GM21381 (cell line): ENCODE measurements at regions not wholly inside any gene's neighbourhood (a gene's known extent, or its start where the extent isn't known, plus 50 kb on each side); places are given as distances from the start of the nearest gene placed in this dataset.

ENCODE experiments used
- ATAC-seq: cut with Tn5 transposase; IDR thresholded peaks from one replicate; pipeline ENCODE4 v1.9.1; 2021; ENCODE audit warnings: mild to moderate bottlenecking, moderate library complexity; ENCODE audit not compliant: unreplicated experiment

DNA sequence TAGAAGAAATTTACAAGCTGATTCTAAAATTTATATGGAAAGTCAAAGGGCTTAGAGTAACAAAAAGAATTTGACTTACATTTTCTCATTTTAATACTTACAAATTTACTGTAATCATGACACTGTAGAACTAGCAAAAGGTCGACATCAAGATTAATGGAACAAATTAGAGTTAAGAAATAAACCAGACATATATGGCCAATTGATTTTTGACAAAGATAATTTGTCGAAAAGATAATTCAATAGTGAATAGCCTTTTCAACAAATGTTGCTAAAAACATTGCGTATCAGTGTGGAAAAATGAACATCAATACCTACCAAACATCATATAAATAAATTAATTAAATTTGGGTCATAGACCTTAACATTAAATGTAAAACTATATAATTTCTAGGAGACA lies 955.5 kb upstream of the AUTS2 start:
- ATAC-seq: no peak

DNA sequence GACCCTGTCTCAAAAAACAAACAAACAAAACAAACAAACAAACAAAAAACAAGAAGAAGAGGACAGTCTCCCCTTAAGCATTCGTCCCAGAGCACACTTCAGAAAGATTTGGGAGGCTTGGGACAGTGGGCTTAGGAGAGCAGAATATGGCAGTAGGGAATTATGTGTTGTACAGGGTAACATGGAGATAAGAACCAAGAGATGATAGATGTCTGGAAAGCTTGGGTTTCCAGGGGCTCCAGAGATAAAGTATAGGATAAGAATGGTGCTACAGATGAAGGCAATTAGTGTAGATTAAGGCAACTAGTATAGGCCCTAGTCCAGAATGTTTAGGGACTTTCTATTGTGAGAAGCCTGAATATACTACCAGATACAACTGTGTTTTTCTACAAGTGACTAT lies 934.9 kb upstream of the AUTS2 start:
- no peak for ATAC-seq

DNA sequence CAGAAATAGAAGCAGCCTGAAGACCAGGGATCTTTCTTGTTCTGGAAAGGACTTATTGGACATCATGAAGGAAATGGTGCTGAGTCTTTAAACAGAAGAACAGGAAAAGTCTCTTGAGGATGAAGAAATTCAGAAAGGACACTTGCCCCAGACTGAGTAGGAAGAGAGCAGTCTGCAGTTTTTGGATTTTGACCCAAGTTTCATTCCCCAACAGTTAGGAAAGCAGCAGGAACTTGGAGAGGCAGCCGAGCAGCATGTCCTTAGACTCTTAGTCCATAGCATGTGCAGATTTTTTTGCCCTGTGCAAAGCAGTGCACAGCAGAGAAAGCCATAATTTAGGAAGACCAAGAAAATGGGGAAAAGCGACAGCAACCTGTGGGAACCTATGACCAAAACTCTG lies 927.2 kb upstream of the AUTS2 start:
- no peak for ATAC-seq

DNA sequence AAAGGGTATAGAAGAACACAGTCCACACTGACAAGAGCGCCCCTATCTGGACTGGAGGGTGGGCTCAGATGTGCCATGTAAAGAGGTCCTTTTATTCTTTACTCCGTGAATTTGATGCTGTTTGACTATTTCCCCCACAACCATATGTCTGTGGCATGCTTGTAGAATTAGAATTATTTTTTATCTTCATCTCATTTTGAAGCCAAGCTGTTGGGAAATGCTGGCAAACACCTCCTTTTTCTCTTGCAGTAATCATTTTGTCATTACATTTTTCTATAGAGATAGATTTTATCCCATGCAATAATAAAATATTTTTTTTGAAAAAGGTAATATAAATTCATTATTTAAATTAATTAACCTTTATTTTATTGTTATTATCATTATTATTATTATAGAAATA lies 926.6 kb upstream of the AUTS2 start:
- ATAC-seq: no peak

DNA sequence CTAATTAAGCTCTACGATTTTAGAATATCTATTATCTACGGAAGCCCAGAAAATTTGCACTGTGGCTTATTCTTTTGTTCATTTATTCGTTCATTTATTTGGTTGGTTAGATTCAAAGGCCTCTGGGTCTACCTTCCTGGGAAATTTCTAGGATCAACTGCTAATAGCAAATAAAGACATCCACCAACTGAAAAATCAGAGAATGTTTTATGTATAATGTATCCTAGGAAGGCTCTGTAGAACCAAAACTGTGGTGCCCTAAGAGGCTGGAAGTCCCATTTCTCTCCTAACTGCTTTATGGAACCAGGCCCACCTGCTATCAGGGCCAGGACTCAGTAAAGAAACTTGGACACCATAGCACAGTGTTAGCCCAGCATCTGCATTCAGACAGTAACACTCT lies 923.4 kb upstream of the AUTS2 start:
- ATAC-seq: no peak

DNA sequence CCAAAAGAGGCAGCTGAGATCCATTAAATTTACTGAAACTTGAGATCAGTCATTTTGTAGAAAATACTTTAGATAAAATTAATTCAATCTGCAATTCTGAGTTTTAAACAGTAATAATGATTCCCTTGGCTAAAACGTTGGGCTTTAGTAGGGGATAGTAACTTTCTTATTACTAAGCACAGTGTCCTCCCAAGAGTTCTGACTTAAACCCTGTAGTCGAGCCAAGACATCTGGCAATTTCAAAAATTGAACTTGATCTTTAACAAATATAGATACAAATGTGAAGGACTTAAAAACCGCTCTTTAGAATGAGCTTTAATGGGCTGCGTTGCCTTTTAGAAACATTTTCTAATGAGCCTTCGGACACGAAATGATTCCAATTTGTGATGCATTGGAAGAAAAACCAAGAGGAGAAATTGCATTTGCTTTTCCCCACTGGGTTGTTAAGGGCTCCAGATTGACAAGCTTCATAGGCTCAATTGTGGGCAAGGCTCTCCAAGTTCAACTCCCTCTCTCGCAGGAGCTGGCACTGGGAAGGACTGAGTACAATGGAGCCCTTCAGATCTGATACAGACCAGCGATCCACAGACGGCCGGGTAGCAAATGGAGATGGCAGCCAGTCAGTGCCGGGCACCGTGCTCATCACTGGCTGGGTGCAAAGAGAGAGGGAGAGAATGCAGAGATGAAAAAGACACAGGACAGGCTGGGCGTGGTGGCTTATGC lies 921.3 kb upstream of the AUTS2 start:
- ATAC-seq: no peak

DNA sequence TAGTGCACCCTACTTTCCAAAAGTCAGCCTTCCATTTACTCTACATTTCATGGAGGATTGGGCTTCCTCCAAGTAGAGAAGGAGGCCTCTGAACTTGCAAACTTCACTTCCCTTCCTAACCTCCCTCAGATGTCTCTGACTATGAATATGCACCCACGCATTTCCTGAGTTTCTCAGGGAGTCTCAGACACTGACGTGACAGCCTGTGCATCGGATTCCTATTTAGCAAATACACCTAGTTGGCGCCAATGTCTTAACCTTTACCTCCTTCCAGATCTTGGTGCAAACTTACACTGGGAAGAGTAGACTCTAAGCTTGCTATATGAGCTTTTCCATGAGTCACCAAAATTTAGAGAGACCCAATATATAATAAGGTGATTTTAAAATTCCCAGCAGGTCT lies 920.1 kb upstream of the AUTS2 start:
- ATAC-seq: no peak

DNA sequence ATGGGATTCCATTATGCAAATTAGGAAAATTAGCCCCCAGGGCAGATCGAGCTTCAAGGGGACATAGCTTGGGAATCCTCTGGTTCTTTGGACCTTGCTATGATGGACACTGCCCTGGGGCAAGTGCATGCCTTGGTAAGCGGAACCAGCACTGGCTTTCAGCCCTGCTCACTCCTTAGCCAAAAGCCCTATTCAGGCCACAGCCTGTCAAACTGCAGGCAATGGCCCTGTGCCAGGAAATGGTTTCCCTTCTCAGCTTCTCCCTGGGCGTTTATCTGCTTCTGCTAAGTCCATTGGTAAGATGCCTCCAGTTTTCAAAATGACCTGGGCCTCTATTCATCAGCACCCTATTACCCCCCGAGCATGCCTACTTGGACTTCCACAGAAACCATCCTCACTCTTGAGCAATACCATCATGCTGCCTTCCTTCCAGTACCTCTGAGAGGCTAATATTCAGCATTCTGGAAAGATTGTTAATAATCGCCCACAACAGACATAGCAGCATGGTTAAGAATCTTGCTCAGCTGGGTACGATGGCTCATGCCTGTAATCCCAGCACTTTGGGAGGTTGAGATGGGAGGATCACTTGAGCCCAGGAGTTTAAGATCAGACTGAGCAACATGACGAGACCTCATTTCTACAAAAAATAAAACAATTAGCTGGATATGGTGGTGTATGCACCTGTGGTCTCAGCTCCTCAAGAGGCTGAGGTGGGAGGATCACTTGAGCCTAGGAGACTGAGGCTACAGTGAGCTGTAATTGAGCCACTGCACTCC lies 918.6 kb upstream of the AUTS2 start:
- ATAC-seq: no peak

DNA sequence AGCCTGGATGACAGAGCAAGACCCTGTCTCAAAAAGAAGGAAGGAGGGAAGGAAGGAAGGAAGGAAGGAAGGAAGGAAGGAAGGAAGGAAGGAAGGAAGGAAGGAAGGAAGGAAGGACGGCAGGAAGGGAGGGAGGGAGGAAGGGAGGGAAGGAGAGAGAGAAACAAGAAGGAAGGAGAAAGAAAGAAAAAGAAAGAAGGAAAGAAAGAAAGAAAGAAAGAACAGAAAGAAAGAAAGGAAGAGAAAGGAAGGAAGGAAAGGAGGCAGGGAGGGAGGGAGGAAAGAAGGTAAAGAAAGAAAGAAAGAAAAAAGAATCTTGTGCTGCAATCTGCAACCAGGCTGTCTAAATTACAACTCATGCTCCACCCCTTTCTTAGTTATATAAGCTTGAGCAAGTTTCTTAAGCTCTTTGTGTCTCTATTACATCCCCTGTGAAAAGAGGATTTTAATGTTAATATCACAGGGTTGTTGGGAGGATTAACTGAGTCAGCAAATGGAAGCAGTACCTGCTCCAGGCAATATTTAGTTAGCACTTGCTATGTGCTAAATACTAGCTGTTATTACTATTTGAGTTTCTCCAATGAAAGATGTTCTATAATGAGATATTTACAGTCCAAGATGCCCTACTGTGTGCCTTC lies 917.9 kb upstream of the AUTS2 start:
- ATAC-seq: no peak

DNA sequence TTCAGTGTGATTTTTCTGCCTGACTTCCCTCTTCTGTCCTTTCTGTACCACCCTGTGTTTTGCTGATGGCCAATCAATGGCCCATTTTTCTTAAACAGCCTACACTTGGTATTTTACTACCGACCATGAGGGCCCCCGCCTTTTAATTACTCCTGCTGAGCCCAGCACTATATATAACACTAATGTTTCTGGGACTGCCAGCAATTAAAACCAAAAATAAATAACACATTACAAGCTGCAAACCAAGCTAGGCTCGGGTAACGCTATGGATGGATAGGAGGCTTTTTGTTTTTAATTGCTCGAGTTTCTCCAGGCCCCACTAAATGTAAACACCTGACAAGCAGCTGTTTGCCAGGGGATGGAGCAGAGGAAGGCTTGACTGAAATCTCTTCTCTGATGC lies 915.4 kb upstream of the AUTS2 start:
- no peak for ATAC-seq

DNA sequence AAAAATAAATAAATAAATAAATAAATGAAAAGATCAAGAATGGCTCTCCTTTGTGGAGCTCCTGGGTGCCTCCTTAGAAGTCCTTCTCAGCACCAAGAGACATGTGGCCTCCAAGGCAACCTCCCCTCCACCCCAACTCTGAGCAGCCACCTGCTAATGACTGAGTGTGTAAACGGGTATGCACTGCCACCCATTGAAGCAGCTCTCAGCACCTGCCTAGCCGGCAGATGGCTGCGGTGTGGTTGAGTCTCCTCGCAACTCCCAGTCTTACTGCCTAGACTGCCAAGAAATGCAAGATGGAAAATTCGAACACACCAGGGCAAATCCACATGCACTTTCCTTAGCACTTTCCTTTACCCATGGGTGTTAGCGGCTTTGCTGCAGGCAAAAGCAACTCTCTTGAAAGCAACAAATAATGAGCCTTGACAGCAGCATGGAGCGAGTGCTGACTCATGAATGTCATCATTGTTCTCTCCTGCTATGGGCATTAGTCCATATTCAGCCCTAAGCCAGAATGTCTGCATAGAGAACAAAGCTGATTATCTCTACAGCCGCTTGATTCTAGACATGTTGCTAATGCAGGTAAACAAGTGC lies 913.9 kb upstream of the AUTS2 start:
- ATAC-seq: no peak

DNA sequence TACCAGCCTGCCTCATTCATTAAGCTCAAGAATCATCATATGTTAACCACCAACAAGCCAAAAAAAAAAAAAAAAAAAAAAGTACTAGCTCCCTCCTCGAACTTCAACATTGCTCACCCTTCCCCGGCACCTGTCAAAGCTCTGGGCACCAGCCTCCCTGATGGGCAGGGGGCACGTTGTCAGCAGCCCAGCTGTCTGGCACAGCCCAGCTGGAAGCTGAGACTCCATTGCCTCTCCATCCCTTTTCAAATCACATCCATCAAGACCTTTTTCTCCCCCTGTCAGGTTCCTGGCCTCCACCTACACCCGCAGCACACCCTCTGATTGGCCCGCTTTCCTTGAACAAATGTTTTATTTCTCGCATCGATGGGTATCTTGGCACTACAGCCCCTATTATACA lies 913.3 kb upstream of the AUTS2 start:
- ATAC-seq: no peak

DNA sequence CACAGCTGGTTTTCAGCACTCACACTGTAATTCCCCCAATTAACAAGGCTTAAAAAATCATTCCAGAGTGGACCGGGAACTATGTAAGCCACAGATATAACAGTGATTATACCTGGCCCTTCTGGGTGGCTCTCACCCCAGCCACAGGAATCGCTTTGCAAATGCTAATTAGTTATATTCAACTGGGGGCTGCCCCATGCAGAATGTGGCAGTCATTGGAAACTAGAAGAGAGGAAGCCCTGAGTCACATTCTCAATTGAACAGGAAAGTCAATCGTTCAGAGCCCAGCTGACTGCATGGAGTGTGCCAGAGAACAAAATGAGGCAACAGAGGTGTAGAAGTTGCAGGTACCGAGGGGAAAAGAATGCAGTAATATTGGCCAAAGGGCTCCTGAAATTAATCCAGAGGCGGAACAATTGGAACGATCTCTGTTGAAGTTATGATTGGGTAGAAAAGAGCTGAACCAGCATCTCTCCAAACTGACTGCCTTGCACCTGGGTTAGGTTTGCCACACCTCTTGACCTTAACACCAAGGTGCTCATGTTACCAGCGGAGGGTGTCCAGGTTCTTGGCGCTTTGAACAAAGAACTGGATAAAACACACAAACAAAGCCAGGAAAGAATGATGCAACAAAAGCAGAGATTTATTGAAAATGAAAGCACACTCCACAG lies 909.7 kb upstream of the AUTS2 start:
- ATAC-seq: no peak

DNA sequence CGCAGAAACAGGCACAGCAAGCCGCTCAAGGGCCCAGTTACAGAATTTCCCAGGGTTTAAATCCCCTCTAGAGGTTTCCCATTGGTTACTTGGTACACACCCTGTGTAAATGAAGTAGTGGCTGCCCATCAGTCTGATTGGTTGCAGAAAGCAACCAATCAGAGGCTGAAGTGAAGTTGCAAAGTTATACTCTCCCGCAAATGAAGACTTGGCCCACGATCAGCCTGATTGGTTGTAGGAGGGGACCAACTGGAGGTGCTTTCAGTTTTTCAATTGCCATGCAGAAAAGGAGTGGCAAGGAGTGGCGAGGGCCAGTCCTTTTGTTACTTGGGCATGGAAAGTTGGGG lies 909.2 kb upstream of the AUTS2 start:
- no peak for ATAC-seq

DNA sequence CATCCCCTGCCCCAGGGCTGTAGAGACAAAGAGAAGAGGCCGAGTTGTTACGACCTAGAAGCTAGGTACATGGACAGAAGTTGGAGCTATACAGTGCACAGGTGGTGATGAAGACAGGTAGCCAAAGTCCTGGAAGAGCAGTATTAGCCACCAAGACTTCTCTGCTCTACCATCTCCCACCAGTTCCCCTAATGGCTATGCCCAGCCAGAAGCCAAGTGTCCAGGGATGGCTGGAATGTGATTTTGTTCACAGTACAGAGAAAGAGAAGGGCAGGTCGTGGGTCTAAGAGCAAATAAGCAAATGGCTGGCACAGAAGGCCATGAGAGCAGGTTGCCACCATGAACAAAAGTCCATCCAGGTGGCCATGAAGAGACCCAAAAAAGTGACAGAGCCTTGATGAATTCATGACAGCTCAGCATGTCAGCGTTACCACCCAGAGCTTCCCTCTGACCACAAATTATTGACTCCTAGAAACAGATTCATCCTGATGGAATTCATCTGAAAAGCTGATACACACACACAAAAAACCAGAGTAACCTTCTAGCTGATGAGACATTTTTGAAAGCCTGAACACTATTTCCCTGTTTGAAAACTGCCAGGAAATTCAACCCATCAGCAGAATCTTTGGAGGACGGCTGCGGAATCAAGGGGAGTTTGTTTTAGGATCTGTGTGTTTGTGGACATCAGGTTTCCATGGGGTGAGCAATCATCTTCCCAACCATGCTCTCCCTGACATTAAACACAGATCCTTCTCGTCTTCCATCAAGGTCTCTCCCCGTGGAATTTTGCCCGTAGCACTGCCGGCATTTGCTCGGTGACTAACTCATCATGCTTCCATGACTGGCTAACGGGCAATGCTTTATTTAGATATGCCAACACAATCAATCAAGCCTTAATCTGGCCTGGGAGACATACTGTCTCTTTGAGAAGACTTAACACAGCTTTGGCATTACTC lies 906.7 kb upstream of the AUTS2 start:
- no peak for ATAC-seq

DNA sequence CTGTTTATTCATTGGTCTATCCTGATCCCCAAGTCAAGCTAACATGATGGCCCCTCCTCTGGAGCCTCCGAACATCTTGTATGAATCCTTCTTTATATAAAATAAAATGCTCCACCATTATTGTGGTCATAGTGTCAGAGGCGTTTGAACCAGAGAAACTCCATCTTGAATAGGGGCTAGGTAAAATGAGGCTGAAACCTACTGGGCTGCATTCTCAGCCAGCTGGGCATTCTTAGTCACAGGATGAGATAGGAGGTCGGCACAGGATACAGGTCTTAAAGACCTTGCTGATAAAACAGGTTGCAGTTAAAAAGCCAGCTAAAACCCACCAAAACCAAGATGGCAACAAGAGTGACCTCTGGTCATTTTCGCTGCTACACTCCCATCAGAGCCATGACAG lies 905.8 kb upstream of the AUTS2 start:
- ATAC-seq: no peak

DNA sequence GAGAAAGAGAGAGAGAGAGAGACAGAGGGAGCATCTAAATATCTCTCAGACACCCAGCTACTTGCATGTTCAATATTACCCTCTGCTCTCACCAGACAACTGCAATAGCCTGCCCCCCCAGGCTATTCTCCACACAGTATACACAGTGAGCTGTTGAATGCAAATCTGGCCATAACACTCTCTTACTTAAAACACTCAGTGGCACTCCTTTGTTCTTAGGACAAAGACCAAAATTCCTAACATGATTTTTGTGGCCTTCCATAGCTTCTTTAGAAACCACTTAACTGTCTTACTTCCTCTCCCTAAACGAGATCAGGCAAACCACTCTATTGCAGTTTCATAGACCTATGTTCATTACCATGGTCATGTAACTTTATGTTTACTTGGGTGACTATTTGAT lies 903.6 kb upstream of the AUTS2 start:
- no peak for ATAC-seq

DNA sequence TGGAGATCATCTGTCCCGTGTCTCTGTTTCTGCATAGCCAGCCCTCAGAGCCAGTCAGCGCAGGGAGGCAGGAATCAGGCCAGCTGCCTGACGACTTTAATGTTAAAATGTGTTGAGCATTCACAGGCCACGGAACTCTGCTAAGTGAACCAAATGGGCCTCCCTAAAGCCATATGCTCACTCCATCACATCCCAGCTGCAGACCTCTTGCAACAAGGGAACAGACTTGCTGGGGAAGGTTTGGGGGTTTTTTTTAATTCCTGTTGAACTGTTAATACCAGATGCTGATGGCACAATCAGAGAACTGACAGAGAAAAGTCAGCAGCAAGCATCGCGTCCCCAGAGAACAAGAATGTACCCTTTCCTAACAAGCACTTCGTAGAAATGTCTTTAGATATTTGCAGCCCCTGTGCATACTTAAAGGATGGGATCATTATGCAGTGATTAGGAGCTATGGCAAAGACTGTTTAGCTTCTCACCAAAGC lies 900.4 kb upstream of the AUTS2 start:
- ATAC-seq: no peak

DNA sequence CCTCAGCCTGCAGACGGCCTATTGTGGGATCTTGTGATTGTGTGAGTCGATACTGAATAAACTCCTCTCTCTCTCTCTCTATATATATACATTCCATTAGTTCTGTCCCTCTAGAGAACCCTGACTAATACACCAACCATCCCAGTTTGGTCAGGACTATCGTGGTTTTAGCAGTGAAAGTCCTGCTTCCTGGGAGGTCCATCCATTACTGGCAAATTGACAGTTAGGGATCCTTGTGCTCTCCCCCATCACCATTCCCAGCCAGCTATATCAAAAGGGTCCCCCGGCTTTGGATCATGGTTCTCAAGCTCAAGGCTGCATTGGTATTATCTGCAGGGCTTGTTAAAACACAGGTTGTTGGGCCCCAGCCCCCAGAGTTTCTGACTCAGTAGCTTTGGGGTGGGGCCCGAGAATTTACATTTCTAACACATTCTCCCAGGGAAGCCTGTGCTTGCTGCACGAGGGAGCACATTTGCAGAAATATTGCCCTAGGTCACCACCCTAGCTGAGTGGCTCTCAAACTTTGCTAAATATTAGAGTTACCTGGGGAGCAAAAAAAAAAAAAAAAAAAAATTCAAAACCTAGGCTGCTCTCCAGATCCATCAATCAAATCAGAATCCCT lies 899.1 kb upstream of the AUTS2 start:
- ATAC-seq: no peak

DNA sequence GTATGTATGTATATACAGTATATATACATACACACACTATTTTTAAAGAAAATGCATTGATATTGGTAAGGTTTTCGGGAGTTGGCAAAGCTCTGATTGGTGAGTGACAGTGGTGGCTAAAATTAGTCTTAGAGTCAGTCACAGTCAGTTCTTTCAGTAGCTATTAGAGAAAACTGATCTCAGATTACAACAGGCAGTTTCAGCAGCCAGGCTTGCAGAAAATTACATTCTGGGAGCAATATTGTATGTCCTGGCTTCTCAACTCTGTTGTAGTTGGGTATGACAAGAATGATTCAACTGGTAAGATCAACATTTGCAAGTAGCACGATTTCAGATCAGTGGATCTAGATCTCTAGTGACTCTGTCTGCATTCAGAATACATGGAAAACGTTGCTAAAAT lies 897.9 kb upstream of the AUTS2 start:
- ATAC-seq: no peak
